ENCODE measurements at regions not wholly inside any gene's neighbourhood (a gene's known extent, or its start where the extent isn't known, plus 50 kb on each side); places are given as distances from the start of the nearest gene placed in this dataset.

GRCh38 chr14:51442513-51443175, 202.6 kb downstream of the TMX1 start:
- Histone ChIP-seq H3K4me1 (no peaks in the 10 kb centered on the region), H3K4me3 (no peak overlapping the region), H3K9me3 (no peaks in the 10 kb centered on the region), H3K27ac (no peak overlapping the region), H3K36me3 (no peaks in the 10 kb centered on the region), H3K27me3 (ENCODE audit: low read depth) (no peaks in the 10 kb centered on the region)
- no peak for DNase-seq
- intact Hi-C loops (cut with DNase I) = no loop called here
- no peak for ATAC-seq
- no peak for TF ChIP-seq CTCF (IDR thresholded peaks at IDR 0.05)

GRCh38 chr14:51443195-51444018, 203.4 kb downstream of the TMX1 start:
- DNase-seq (no peak), ATAC-seq (no peak)
- intact Hi-C loops (cut with DNase I) = no loop called here
- no peak for TF ChIP-seq CTCF (IDR thresholded peaks at IDR 0.05)
- Histone ChIP-seq H3K36me3 (no peaks in the 10 kb centered on the region), H3K4me1 (peaks cover 2% of the 10 kb centered on the region), H3K27ac (no peak overlapping the region), H3K27me3 (ENCODE audit: low read depth) (no peaks in the 10 kb centered on the region), H3K4me3 (no peak overlapping the region), H3K9me3 (no peaks in the 10 kb centered on the region)

- H3K9me3 ChIP-seq = no peaks in the 10 kb centered on the region
- no peak overlapping the region for H3K4me3 ChIP-seq
- peaks cover 8% of the 10 kb centered on the region for H3K4me1 ChIP-seq
- TF ChIP-seq CTCF (IDR thresholded peaks at IDR 0.05) = no peak
- H3K27me3 ChIP-seq (ENCODE audit: low read depth) = no peaks in the 10 kb centered on the region
- no peaks in the 10 kb centered on the region for H3K36me3 ChIP-seq
- H3K27ac ChIP-seq = no peak overlapping the region
- intact Hi-C loops (cut with DNase I) = no loop called here
- ATAC-seq (no peak), DNase-seq (no peak)
Observed at GRCh38 chr14:51444353-51445000, 204.4 kb downstream of the TMX1 start.

- no peak overlapping the region for H3K4me3 ChIP-seq
- no peak for DNase-seq
- no peak for ATAC-seq
- H3K4me1 ChIP-seq = peaks cover 8% of the 10 kb centered on the region
- intact Hi-C loops (cut with DNase I) = no loop called here
- no peaks in the 10 kb centered on the region for H3K27me3 ChIP-seq (ENCODE audit: low read depth)
- TF ChIP-seq CTCF (IDR thresholded peaks at IDR 0.05) = no peak
- H3K27ac ChIP-seq = no peak overlapping the region
- H3K9me3 ChIP-seq = no peaks in the 10 kb centered on the region
- no peaks in the 10 kb centered on the region for H3K36me3 ChIP-seq
Observed at GRCh38 chr14:51445001-51445390, 204.9 kb downstream of the TMX1 start.

GRCh38 chr14:51446771-51447170, 204.9 kb upstream of the FRMD6 start:
- intact Hi-C loops (cut with DNase I) = no loop called here
- ATAC-seq = no peak

More at GRCh38 chr14:51446771-51447170, 204.9 kb upstream of the FRMD6 start:
- H3K27me3 ChIP-seq (ENCODE audit: low read depth) = no peaks in the 10 kb centered on the region
- no peak overlapping the region for H3K4me3 ChIP-seq
- no peak for TF ChIP-seq CTCF (IDR thresholded peaks at IDR 0.05)
- no peaks in the 10 kb centered on the region for H3K9me3 ChIP-seq
- no peak for DNase-seq
- no peak overlapping the region for H3K27ac ChIP-seq
- H3K4me1 ChIP-seq = peaks cover 8% of the 10 kb centered on the region
- no peaks in the 10 kb centered on the region for H3K36me3 ChIP-seq
